ENCODE measurements at regions not wholly inside any gene's neighbourhood (a gene's known extent, or its start where the extent isn't known, plus 50 kb on each side); places are given as distances from the start of the nearest gene placed in this dataset.

- Histone ChIP-seq H3K4me3 (replicated peaks in 1 of 3) (no peak overlapping the region), H3K27ac (no peak overlapping the region), H3K27me3 (no peaks in the 10 kb centered on the region), H3K4me1 (no peaks in the 10 kb centered on the region), H3K36me3 (no peaks in the 10 kb centered on the region), H3K9me3 (no peaks in the 10 kb centered on the region)
- no peak for TF ChIP-seq CTCF (IDR thresholded peaks at IDR 0.05)
- TF ChIP-seq POLR2A (IDR thresholded peaks at IDR 0.05): no peak
- intact Hi-C loops (cut with DNase I): no loop called here
- WGBS, 2 donors: 74 to 82% methylated on average over 12 of the region's 12 CpGs
- DNase-seq: no peak
Measured at GRCh38 chr3:194995922-194996321, 275.0 kb downstream of the XXYLT1 start.

DNA sequence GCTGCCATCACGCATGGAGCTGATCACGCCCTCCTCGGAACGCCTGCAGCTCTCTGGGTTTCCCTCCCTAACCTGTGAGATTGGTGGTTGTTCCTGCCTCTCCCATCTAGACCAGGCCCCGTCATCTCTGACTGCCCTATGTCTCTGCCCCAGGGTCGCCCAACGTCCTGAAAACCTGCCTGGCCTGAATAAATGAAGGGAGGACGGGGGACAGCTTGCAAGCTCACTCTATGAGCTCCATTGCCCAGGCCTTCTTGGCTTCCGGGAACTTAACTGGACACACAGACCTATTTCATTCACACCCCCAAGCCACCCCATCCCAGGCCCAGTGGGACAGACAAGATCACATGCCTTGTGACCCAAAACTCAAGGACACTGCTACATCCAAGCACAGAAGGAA, 274.2 kb downstream of the XXYLT1 start:
- WGBS, 2 donors: 85 to 94% methylated on average over 9 of the region's 9 CpGs
- TF ChIP-seq CTCF (IDR thresholded peaks at IDR 0.05): no peak
- no peak for TF ChIP-seq POLR2A (IDR thresholded peaks at IDR 0.05)
- Histone ChIP-seq H3K9me3 (no peaks in the 10 kb centered on the region), H3K36me3 (no peaks in the 10 kb centered on the region), H3K27ac (no peak overlapping the region), H3K4me1 (peaks cover 0 to 4% of the 10 kb centered on the region in 2 donors), H3K27me3 (no peaks in the 10 kb centered on the region), H3K4me3 (replicated peaks in 1 of 3) (no peak overlapping the region)
- no peak for DNase-seq
- intact Hi-C loops (cut with DNase I): no loop called here

DNA sequence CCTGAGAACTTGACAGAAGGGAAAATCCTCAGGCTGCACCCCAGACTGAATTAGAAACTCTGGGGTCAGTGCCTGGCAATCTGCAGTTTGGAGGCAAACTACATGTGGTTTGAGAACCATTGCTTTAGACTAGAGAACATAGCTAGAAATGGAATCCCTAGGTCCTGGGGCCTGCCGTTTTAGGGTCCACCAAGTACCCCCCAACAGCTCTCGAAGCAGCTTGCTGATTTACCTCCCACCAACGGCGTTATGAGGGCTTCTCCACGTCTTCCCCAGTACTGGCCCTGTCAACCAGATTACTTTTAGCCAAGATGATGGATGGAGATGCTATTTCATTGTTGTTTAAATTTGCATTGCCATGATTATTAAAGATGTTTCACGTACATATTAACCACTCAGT, 272.5 kb downstream of the XXYLT1 start:
- peaks cover 10 to 16% of the 10 kb centered on the region in 2 donors for H3K4me1 ChIP-seq
- no peak overlapping the region for H3K4me3 ChIP-seq (replicated peaks in 1 of 3)
- no peak overlapping the region for H3K27ac ChIP-seq
- no peaks in the 10 kb centered on the region for H3K27me3 ChIP-seq
- DNase-seq: no peak
- 90 to 91% methylated on average over 6 of the region's 6 CpGs for WGBS, 2 donors
- no peaks in the 10 kb centered on the region for H3K36me3 ChIP-seq
- intact Hi-C loops (cut with DNase I): no loop called here
- no peak for TF ChIP-seq CTCF (IDR thresholded peaks at IDR 0.05)
- TF ChIP-seq POLR2A (IDR thresholded peaks at IDR 0.05): no peak
- no peaks in the 10 kb centered on the region for H3K9me3 ChIP-seq

DNA sequence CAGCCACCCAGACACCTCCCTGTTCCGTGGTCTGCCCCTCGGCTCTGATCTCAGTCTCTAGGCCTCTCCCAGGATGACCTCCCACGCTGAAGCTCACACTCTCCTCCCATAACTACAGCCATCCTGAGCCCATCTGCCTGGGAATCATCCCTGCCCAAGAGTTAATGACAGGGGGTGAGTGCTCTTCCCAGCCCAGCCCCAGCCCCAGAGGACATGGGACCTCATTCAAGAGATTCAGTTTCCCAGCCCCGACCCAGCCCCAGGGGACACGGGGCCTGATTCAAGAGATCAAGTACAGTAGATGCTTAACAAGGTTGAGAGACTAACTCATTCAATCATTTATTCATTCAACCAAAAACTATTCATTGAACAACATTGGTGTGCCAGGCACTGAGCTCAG, 272.0 kb downstream of the XXYLT1 start:
- no peak for TF ChIP-seq POLR2A (IDR thresholded peaks at IDR 0.05)
- no peak for TF ChIP-seq CTCF (IDR thresholded peaks at IDR 0.05)
- Histone ChIP-seq H3K9me3 (no peaks in the 10 kb centered on the region), H3K27me3 (no peaks in the 10 kb centered on the region), H3K36me3 (no peaks in the 10 kb centered on the region), H3K4me1 (peaks cover 10 to 16% of the 10 kb centered on the region in 2 donors), H3K4me3 (replicated peaks in 1 of 3) (no peak overlapping the region), H3K27ac (no peak overlapping the region)
- WGBS, 2 donors: 78 to 87% methylated on average over 5 of the region's 5 CpGs
- intact Hi-C loops (cut with DNase I): no loop called here
- no peak for DNase-seq

GRCh38 chr3:194999491-194999890, 271.5 kb downstream of the XXYLT1 start:
- TF ChIP-seq POLR2A (IDR thresholded peaks at IDR 0.05) (no peak), CTCF (IDR thresholded peaks at IDR 0.05) (no peak)
- Histone ChIP-seq H3K27me3 (no peaks in the 10 kb centered on the region), H3K27ac (no peak overlapping the region), H3K4me3 (replicated peaks in 1 of 3) (no peak overlapping the region), H3K4me1 (peaks cover 10 to 16% of the 10 kb centered on the region in 2 donors), H3K9me3 (no peaks in the 10 kb centered on the region), H3K36me3 (no peaks in the 10 kb centered on the region)
- intact Hi-C loops (cut with DNase I): no loop called here
- WGBS, 2 donors: 85 to 91% methylated on average over 6 of the region's 6 CpGs
- DNase-seq: no peak

All from thyroid gland (tissue), 4 donors.